CD4-positive, alpha-beta T cell (primary cell): ENCODE measurements at regions not wholly inside any gene's neighbourhood (a gene's known extent, or its start where the extent isn't known, plus 50 kb on each side); places are given as distances from the start of the nearest gene placed in this dataset.

Experiments
- ATAC-seq: fragments of 200-7000 bp; cut with Tn5 transposase; one replicate; pipeline ENCODE4 v1.10.0; 2022; ENCODE audit warnings: mild to moderate bottlenecking; ENCODE audit not compliant: poor library complexity
- CTCF ChIA-PET: fragments of 350-600 bp; sonication (Branson Sonifier 250); formaldehyde crosslinking; loops from one replicate; lab custom pipeline; 2021; ENCODE audit warnings: antibody characterized with exemption, inconsistent platforms; lab: Charles Lee
- POLR2A ChIA-PET: fragments of 350-600 bp; sonication (Branson Sonifier 250); formaldehyde crosslinking; loops from one replicate; lab custom pipeline; 2021; ENCODE audit warnings: antibody characterized with exemption, inconsistent platforms; lab: Charles Lee
- DNase-seq, 14 experiments: peaks; one replicate each; pipeline ENCODE4 v3.0.0-alpha.2; 2013 to 2020; ENCODE audit warnings: mixed read lengths in 2 of 14
- H3K27ac ChIP-seq, 2 donors: one replicate each; pipeline versions ENCODE4 v1.5.1 to v1.7.0; 2013; ENCODE audit warnings: low read length in 2 of 2, low read depth in 1 of 2, mild to moderate bottlenecking in 1 of 2
- H3K27me3 ChIP-seq, 2 experiments: 1 replicate in 1 of 2; 2 replicates in 1 of 2; pipeline versions ENCODE4 v1.6.1 to v1.7.0; 2013; ENCODE audit warnings: low read length in 2 of 2, control low read depth in 1 of 2, mild to moderate bottlenecking in 1 of 2, moderate library complexity in 1 of 2; ENCODE audit not compliant: insufficient read depth in 2 of 2, control insufficient read depth in 1 of 2
- H3K36me3 ChIP-seq: one replicate; pipeline ENCODE4 v1.6.1; 2013; ENCODE audit warnings: low read length, control low read depth; ENCODE audit not compliant: insufficient read depth
- H3K4me1 ChIP-seq: one replicate; pipeline ENCODE4 v1.6.1; 2013; ENCODE audit warnings: low read length, control low read depth; ENCODE audit not compliant: insufficient read depth
- H3K4me3 ChIP-seq: one replicate; pipeline ENCODE4 v1.5.1; 2013; ENCODE audit warnings: mild to moderate bottlenecking, low read length, moderate library complexity
- H3K9me3 ChIP-seq, 2 experiments: 1 replicate in 1 of 2; 2 replicates in 1 of 2; pipeline versions ENCODE4 v1.6.1 to v1.7.0; 2013; ENCODE audit warnings: low read length in 2 of 2, mild to moderate bottlenecking in 2 of 2, control low read depth in 1 of 2, moderate library complexity in 1 of 2; ENCODE audit not compliant: control insufficient read depth in 1 of 2, insufficient read depth in 1 of 2
- H3K27ac Mint-ChIP-seq: one replicate; pipeline ENCODE4 v1.8.0; 2020; ENCODE audit warnings: mixed read lengths
- H3K27me3 Mint-ChIP-seq: one replicate; pipeline ENCODE4 v1.8.0; 2021; ENCODE audit warnings: mixed read lengths
- H3K36me3 Mint-ChIP-seq: one replicate; pipeline ENCODE4 v1.8.0; 2021; ENCODE audit warnings: low read depth, mixed read lengths
- H3K4me1 Mint-ChIP-seq: one replicate; pipeline ENCODE4 v1.8.0; 2021; ENCODE audit warnings: low read depth, mixed read lengths
- H3K4me3 Mint-ChIP-seq: one replicate; pipeline ENCODE4 v1.8.0; 2020; ENCODE audit warnings: mild to moderate bottlenecking, mixed read lengths
- H3K9me3 Mint-ChIP-seq: one replicate; pipeline ENCODE4 v1.8.0; 2020; ENCODE audit warnings: mixed read lengths
- CTCF ChIP-seq: fragments of 200-600 bp; IDR thresholded peaks from one replicate; pipeline ENCODE4 v1.8.0; 2022; ENCODE audit warnings: antibody characterized with exemption, mild to moderate bottlenecking
- intact Hi-C, 2 experiments: fragments of 100-400 bp; cut with DNase I in 1 of 2; cut with micrococcal nuclease in 1 of 2; formaldehyde crosslinking; loops; one replicate each; pipeline versions ENCODE4 v1.15.1 to v1.9.0; 2023 to 2025; cut with DNase I, micrococcal nuclease

GRCh38 chr6:22112461-22112860, 184.4 kb downstream of the PRL start:
- no peak overlapping the region for H3K4me3 ChIP-seq
- H3K4me1 ChIP-seq, result no peaks in the 10 kb centered on the region
- no peak overlapping the region for H3K27ac ChIP-seq
- ATAC-seq (no peak), DNase-seq (no peak)
- Mint-ChIP-seq H3K27me3 (no peaks in the 10 kb centered on the region), H3K4me1 (no peaks in the 10 kb centered on the region), H3K9me3 (no peaks in the 10 kb centered on the region), H3K36me3 (no peaks in the 10 kb centered on the region), H3K4me3 (no peak overlapping the region), H3K27ac (no peak overlapping the region)
- no peaks in the 10 kb centered on the region for H3K9me3 ChIP-seq
- intact Hi-C loops, result no loop called here
- no peaks in the 10 kb centered on the region for H3K36me3 ChIP-seq
- ChIA-PET CTCF (no interaction called here), POLR2A (no interaction called here)
- no peaks in the 10 kb centered on the region for H3K27me3 ChIP-seq
- TF ChIP-seq CTCF, result no peak

- H3K4me1 ChIP-seq, result no peaks in the 10 kb centered on the region
- H3K27me3 ChIP-seq, result no peaks in the 10 kb centered on the region
- DNase-seq, result no peak
- ATAC-seq, result no peak
- H3K27ac ChIP-seq, result no peak overlapping the region
- H3K9me3 ChIP-seq, result no peaks in the 10 kb centered on the region
- intact Hi-C loops, result no loop called here
- Mint-ChIP-seq H3K4me1 (no peaks in the 10 kb centered on the region), H3K36me3 (no peaks in the 10 kb centered on the region), H3K27ac (no peak overlapping the region), H3K4me3 (no peak overlapping the region), H3K27me3 (no peaks in the 10 kb centered on the region), H3K9me3 (no peaks in the 10 kb centered on the region)
- POLR2A ChIA-PET, result no interaction called here
- H3K36me3 ChIP-seq, result no peaks in the 10 kb centered on the region
- TF ChIP-seq CTCF, result no peak
- CTCF ChIA-PET, result no interaction called here
- no peak overlapping the region for H3K4me3 ChIP-seq
Observed at GRCh38 chr6:22113026-22113766, 183.6 kb downstream of the PRL start.

- H3K4me1 Mint-ChIP-seq, result no peaks in the 10 kb centered on the region
- no peak overlapping the region for H3K4me3 Mint-ChIP-seq
- DNase-seq (no peak), ATAC-seq (no peak)
- ChIA-PET CTCF (no interaction called here), POLR2A (no interaction called here)
- intact Hi-C loops, result no loop called here
- H3K9me3 ChIP-seq, result no peaks in the 10 kb centered on the region
- H3K4me1 ChIP-seq, result no peaks in the 10 kb centered on the region
- no peak overlapping the region for H3K27ac Mint-ChIP-seq
- H3K27ac ChIP-seq, result no peak overlapping the region
- no peak overlapping the region for H3K4me3 ChIP-seq
- no peaks in the 10 kb centered on the region for H3K9me3 Mint-ChIP-seq
- no peaks in the 10 kb centered on the region for H3K36me3 Mint-ChIP-seq
- H3K36me3 ChIP-seq, result no peaks in the 10 kb centered on the region
- H3K27me3 Mint-ChIP-seq, result no peaks in the 10 kb centered on the region
- no peak for TF ChIP-seq CTCF
- no peaks in the 10 kb centered on the region for H3K27me3 ChIP-seq
Observed at GRCh38 chr6:22115559-22115958, 181.3 kb downstream of the PRL start.
